ENCODE measurements at regions not wholly inside any gene's neighbourhood (a gene's known extent, or its start where the extent isn't known, plus 50 kb on each side); places are given as distances from the start of the nearest gene placed in this dataset.
"Not testable (repeated sequence)": the region's sequence is repeated elsewhere in the genome, so short reads cannot be mapped to it uniquely, and the experiment has no call there.

- no peaks in the 10 kb centered on the region for H3K36me3 ChIP-seq (ENCODE audit: control insufficient read depth, insufficient read depth, low read length)
- H3K4me1 ChIP-seq (ENCODE audit: control insufficient read depth, insufficient read depth, low read length), result peaks cover 8% of the 10 kb centered on the region
- DNase-seq, result no peak
- WGBS (ENCODE audit: insufficient coverage, low lambda C conversion rate), result 100% methylated on average over 1 of the region's 1 CpG
- H3K27me3 ChIP-seq (ENCODE audit: control insufficient read depth, insufficient read depth, low read length), result no peaks in the 10 kb centered on the region
- H3K9me3 ChIP-seq (ENCODE audit: control insufficient read depth, low read depth, low read length), result no peaks in the 10 kb centered on the region
- H3K27ac ChIP-seq (ENCODE audit: low read length), result no peak overlapping the region
- no peak overlapping the region for H3K4me3 ChIP-seq (ENCODE audit: low read length)
Measured at GRCh38 chr5:63049935-63050334, 471.3 kb downstream of the LRRC70 start.

- DNase-seq, result no peak
- no peaks in the 10 kb centered on the region for H3K4me1 ChIP-seq (ENCODE audit: control insufficient read depth, insufficient read depth, low read length)
- no peak overlapping the region for H3K27ac ChIP-seq (ENCODE audit: low read length)
- H3K4me3 ChIP-seq (ENCODE audit: low read length), result no peak overlapping the region
- 63% methylated on average over 2 of the region's 2 CpGs for WGBS (ENCODE audit: insufficient coverage, low lambda C conversion rate)
- H3K36me3 ChIP-seq (ENCODE audit: control insufficient read depth, insufficient read depth, low read length), result no peaks in the 10 kb centered on the region
- H3K27me3 ChIP-seq (ENCODE audit: control insufficient read depth, insufficient read depth, low read length), result no peaks in the 10 kb centered on the region
- no peaks in the 10 kb centered on the region for H3K9me3 ChIP-seq (ENCODE audit: control insufficient read depth, low read depth, low read length)
Measured at GRCh38 chr5:63043792-63044191, 465.2 kb downstream of the LRRC70 start.

- Histone ChIP-seq H3K36me3 (ENCODE audit: control insufficient read depth, insufficient read depth, low read length) (no peaks in the 10 kb centered on the region), H3K4me3 (ENCODE audit: low read length) (no peak overlapping the region), H3K9me3 (ENCODE audit: control insufficient read depth, low read depth, low read length) (peaks cover 10% of the 10 kb centered on the region), H3K27me3 (ENCODE audit: control insufficient read depth, insufficient read depth, low read length) (no peaks in the 10 kb centered on the region), H3K27ac (ENCODE audit: low read length) (no peak overlapping the region), H3K4me1 (ENCODE audit: control insufficient read depth, insufficient read depth, low read length) (no peaks in the 10 kb centered on the region)
- WGBS (ENCODE audit: insufficient coverage, low lambda C conversion rate), result no CpG with 5 or more reads among the region's 2 CpGs
- DNase-seq, result no peak
Measured at GRCh38 chr5:63032343-63032742, 453.7 kb downstream of the LRRC70 start.

GRCh38 chr5:63029891-63030290 lies 451.3 kb downstream of the LRRC70 start:
- Histone ChIP-seq H3K27ac (ENCODE audit: low read length) (no peak overlapping the region), H3K36me3 (ENCODE audit: control insufficient read depth, insufficient read depth, low read length) (no peaks in the 10 kb centered on the region), H3K4me3 (ENCODE audit: low read length) (no peak overlapping the region), H3K4me1 (ENCODE audit: control insufficient read depth, insufficient read depth, low read length) (no peaks in the 10 kb centered on the region), H3K9me3 (ENCODE audit: control insufficient read depth, low read depth, low read length) (peaks cover 10% of the 10 kb centered on the region), H3K27me3 (ENCODE audit: control insufficient read depth, insufficient read depth, low read length) (no peaks in the 10 kb centered on the region)
- DNase-seq, result no peak
- 63% methylated on average over 3 of the region's 3 CpGs for WGBS (ENCODE audit: insufficient coverage, low lambda C conversion rate)

GRCh38 chr5:63025679-63026078 lies 447.1 kb downstream of the LRRC70 start:
- H3K9me3 ChIP-seq (ENCODE audit: control insufficient read depth, low read depth, low read length), result no peaks in the 10 kb centered on the region
- WGBS (ENCODE audit: insufficient coverage, low lambda C conversion rate), result 81% methylated on average over 2 of the region's 3 CpGs
- H3K4me3 ChIP-seq (ENCODE audit: low read length), result no peak overlapping the region
- no peak for DNase-seq
- no peaks in the 10 kb centered on the region for H3K36me3 ChIP-seq (ENCODE audit: control insufficient read depth, insufficient read depth, low read length)
- no peaks in the 10 kb centered on the region for H3K27me3 ChIP-seq (ENCODE audit: control insufficient read depth, insufficient read depth, low read length)
- no peaks in the 10 kb centered on the region for H3K4me1 ChIP-seq (ENCODE audit: control insufficient read depth, insufficient read depth, low read length)
- H3K27ac ChIP-seq (ENCODE audit: low read length), result no peak overlapping the region

- H3K4me1 ChIP-seq (ENCODE audit: control insufficient read depth, insufficient read depth, low read length), result no peaks in the 10 kb centered on the region
- DNase-seq, result no peak
- H3K27me3 ChIP-seq (ENCODE audit: control insufficient read depth, insufficient read depth, low read length), result no peaks in the 10 kb centered on the region
- no peak overlapping the region for H3K27ac ChIP-seq (ENCODE audit: low read length)
- H3K4me3 ChIP-seq (ENCODE audit: low read length), result no peak overlapping the region
- no peaks in the 10 kb centered on the region for H3K36me3 ChIP-seq (ENCODE audit: control insufficient read depth, insufficient read depth, low read length)
- WGBS (ENCODE audit: insufficient coverage, low lambda C conversion rate), result 100% methylated on average over 1 of the region's 1 CpG
- H3K9me3 ChIP-seq (ENCODE audit: control insufficient read depth, low read depth, low read length), result peaks cover 4% of the 10 kb centered on the region
Measured at GRCh38 chr5:63022403-63022802, 443.8 kb downstream of the LRRC70 start.

GRCh38 chr5:63011158-63011557 lies 432.5 kb downstream of the LRRC70 start:
- DNase-seq, result no peak
- Histone ChIP-seq H3K9me3 (ENCODE audit: control insufficient read depth, low read depth, low read length) (peaks cover 5% of the 10 kb centered on the region), H3K27ac (ENCODE audit: low read length) (no peak overlapping the region), H3K36me3 (ENCODE audit: control insufficient read depth, insufficient read depth, low read length) (no peaks in the 10 kb centered on the region), H3K27me3 (ENCODE audit: control insufficient read depth, insufficient read depth, low read length) (no peaks in the 10 kb centered on the region), H3K4me1 (ENCODE audit: control insufficient read depth, insufficient read depth, low read length) (no peaks in the 10 kb centered on the region), H3K4me3 (ENCODE audit: low read length) (no peak overlapping the region)
- no CpG with 5 or more reads among the region's 1 CpG for WGBS (ENCODE audit: insufficient coverage, low lambda C conversion rate)

- Histone ChIP-seq H3K9me3 (ENCODE audit: control insufficient read depth, low read depth, low read length) (peaks cover 5% of the 10 kb centered on the region), H3K36me3 (ENCODE audit: control insufficient read depth, insufficient read depth, low read length) (no peaks in the 10 kb centered on the region), H3K27me3 (ENCODE audit: control insufficient read depth, insufficient read depth, low read length) (no peaks in the 10 kb centered on the region), H3K4me3 (ENCODE audit: low read length) (no peak overlapping the region), H3K27ac (ENCODE audit: low read length) (no peak overlapping the region), H3K4me1 (ENCODE audit: control insufficient read depth, insufficient read depth, low read length) (no peaks in the 10 kb centered on the region)
- no CpG with 5 or more reads among the region's 19 CpGs for WGBS (ENCODE audit: insufficient coverage, low lambda C conversion rate)
- DNase-seq, result no peak
Measured at GRCh38 chr5:63008195-63008594, 429.6 kb downstream of the LRRC70 start.

GRCh38 chr5:62994842-62995241 lies 416.2 kb downstream of the LRRC70 start:
- not testable (repeated sequence) for H3K27ac ChIP-seq (ENCODE audit: low read length); H3K36me3 ChIP-seq (ENCODE audit: control insufficient read depth, insufficient read depth, low read length); H3K4me3 ChIP-seq (ENCODE audit: low read length); H3K4me1 ChIP-seq (ENCODE audit: control insufficient read depth, insufficient read depth, low read length); DNase-seq; H3K9me3 ChIP-seq (ENCODE audit: control insufficient read depth, low read depth, low read length); H3K27me3 ChIP-seq (ENCODE audit: control insufficient read depth, insufficient read depth, low read length)
- no CpG with 5 or more reads among the region's 1 CpG for WGBS (ENCODE audit: insufficient coverage, low lambda C conversion rate)

- DNase-seq, result no peak
Measured at GRCh38 chr5:62985749-62986148, 407.1 kb downstream of the LRRC70 start.

GRCh38 chr5:62982348-62982747 lies 403.7 kb downstream of the LRRC70 start:
- no peak overlapping the region for H3K4me3 ChIP-seq (ENCODE audit: low read length)
- no peak overlapping the region for H3K27ac ChIP-seq (ENCODE audit: low read length)
- no peaks in the 10 kb centered on the region for H3K36me3 ChIP-seq (ENCODE audit: control insufficient read depth, insufficient read depth, low read length)
- H3K4me1 ChIP-seq (ENCODE audit: control insufficient read depth, insufficient read depth, low read length), result no peaks in the 10 kb centered on the region
- peaks cover 4% of the 10 kb centered on the region for H3K9me3 ChIP-seq (ENCODE audit: control insufficient read depth, low read depth, low read length)
- 100% methylated on average over 1 of the region's 3 CpGs for WGBS (ENCODE audit: insufficient coverage, low lambda C conversion rate)
- H3K27me3 ChIP-seq (ENCODE audit: control insufficient read depth, insufficient read depth, low read length), result no peaks in the 10 kb centered on the region
- DNase-seq, result no peak

More at GRCh38 chr5:62985749-62986148, 407.1 kb downstream of the LRRC70 start:
- no peaks in the 10 kb centered on the region for H3K36me3 ChIP-seq (ENCODE audit: control insufficient read depth, insufficient read depth, low read length)
- H3K27me3 ChIP-seq (ENCODE audit: control insufficient read depth, insufficient read depth, low read length), result no peaks in the 10 kb centered on the region
- H3K9me3 ChIP-seq (ENCODE audit: control insufficient read depth, low read depth, low read length), result peaks cover 4% of the 10 kb centered on the region
- no CpG with 5 or more reads among the region's 1 CpG for WGBS (ENCODE audit: insufficient coverage, low lambda C conversion rate)
- H3K4me3 ChIP-seq (ENCODE audit: low read length), result no peak overlapping the region
- H3K4me1 ChIP-seq (ENCODE audit: control insufficient read depth, insufficient read depth, low read length), result no peaks in the 10 kb centered on the region
- H3K27ac ChIP-seq (ENCODE audit: low read length), result no peak overlapping the region

Measured in large intestine (tissue), 3 donors.